ENCODE measurements at regions not wholly inside any gene's neighbourhood (a gene's known extent, or its start where the extent isn't known, plus 50 kb on each side); places are given as distances from the start of the nearest gene placed in this dataset.

DNA sequence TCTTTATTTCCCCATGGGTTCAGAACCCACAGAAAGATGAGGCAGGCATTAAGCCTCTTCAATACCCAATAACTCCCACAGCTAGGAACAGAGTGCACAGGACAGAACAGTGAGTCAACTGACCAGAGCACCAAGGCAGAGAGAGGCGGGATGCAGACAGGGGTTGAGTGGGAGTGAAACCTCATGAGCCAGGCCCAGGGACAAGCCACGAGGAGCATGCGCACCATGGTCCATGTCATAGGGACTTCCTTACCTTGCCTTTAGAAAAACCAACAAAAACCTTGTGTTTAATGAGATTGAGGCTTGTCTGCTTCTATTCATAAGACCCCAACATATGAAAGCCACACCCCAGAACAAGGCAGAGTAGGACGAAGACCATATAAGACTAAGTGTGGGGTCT, 330.6 kb downstream of the DEPDC1B start:
- DNase-seq = no peak

DNA sequence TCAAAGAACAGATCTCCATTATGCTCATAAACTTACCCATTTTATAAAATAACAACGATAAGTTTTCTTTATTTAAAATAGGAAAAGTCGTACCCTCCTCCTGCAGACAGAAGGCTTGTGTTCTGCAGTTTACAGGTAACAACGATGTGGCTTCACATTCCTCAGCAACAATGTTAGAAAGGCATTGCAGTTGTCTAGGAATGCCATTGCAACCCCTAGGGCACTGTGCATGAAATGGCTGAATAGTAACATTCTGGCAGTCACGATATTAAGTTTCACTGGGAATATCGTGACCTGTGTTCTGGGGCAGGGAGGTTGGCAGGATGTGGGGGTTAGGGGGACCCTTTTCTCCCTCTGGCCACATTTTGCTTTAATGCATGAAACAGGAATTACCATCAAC, 331.9 kb downstream of the DEPDC1B start:
- DNase-seq = no peak

DNA sequence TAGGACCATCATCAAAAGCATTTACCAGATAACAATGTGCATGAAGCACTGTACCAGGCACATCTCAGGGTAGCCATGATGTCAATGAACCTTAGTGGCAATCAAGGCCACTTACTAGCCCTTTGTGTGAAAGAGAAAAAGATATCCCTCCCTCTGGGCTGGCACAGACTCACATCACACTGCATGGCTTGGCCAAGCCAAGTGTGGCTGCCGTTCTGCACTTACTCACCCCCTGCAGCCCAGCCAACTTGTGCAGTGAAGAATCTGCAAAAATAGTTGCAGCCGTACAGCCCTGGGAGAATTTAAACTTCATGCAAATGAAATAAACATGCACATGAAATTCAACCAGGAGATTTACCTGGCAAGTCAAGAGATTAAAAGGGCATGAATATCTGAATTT, 333.5 kb downstream of the DEPDC1B start:
- no peak for DNase-seq

DNA sequence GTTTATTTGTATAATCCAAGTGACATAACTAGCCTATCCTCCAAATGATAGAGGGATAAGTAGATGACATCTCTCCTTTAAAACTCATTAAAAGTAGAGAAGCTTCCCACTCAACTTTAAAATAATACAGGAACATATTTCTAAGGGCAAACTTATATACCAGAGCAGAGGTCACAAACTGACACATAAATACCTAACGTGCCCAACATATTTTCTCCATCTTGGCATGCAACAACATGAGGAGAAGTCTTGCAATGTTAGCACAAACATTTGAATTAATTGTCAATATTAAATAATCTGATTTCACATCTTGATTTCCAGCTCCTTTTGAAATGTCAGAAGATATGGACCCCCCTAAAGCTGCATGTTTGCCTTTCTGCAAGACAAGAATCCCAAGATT, 335.0 kb downstream of the DEPDC1B start:
- no peak for DNase-seq

DNA sequence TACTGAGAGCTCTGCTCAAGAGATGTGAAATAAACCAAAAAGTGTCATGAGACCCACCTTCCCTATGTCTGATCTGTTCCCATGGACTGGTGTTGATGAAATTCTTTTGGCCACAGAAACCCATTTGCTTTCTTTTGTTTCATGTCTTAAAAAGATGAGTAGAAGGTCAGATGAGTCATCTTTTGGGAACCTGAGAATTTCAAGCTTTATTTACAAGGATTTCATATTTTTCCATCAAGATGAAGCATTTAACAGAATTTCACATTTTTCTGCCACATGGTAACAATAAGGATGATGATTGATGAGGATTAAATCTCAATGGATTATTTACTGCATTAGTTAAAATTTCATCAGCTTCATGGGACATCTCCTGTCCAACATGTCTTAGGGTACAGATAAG, 337.8 kb downstream of the DEPDC1B start:
- DNase-seq = no peak

DNA sequence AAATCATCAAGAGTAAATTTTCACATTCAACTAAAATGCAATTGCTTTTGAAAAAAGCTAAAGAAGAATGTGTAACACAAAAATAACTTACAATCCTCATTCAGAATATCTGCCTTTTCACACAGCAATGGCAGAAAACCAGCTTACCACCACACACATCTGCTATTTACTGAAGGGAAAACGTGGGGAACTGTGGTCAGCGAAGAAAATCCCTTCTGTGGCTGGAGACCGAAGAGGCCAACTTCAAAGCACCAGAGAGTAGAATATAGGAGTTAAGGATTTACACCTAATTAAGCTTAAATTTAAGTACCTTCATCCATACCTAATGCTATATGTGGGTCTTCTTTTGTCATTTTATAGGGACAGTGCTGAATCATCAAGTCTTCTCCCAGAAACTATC, 339.6 kb downstream of the DEPDC1B start:
- no peak for DNase-seq

DNA sequence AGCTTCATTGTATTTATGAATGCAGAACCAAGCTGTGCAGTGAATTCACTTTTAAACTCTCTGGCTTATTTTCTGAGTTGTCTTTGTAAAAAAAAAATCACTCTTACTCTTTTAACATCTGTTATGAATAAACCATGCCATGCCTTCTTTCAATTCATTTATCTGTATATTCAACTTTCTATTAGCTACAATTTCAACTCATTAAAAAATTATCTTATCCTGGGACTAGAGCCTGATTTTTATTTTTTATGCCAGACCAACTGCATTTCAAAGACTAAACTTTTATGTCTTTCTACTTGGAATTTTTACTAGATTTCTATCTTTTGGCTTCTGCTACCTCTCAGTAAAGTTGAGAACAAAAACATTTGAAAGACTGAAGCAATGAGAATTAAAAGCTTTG, 342.7 kb downstream of the DEPDC1B start:
- DNase-seq = no peak

DNA sequence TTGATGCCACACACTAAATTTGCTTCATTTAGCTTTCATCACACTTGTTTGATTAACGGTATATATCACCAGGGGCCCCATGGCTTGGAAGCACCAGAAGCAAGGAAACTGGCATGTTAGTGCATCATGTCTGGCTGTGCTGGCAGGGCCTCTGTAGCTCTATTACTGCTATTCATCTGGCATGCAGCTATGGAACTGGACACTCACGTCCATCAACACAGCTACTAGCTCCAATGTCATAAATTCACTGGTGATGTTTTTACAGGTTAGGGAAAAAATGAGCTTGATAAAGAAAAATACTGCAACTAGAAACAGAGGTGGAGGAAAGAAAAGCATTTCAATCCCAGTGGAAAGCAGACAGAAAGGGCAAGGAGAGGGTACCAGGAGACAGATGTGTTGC, 343.2 kb downstream of the DEPDC1B start:
- DNase-seq = no peak

DNA sequence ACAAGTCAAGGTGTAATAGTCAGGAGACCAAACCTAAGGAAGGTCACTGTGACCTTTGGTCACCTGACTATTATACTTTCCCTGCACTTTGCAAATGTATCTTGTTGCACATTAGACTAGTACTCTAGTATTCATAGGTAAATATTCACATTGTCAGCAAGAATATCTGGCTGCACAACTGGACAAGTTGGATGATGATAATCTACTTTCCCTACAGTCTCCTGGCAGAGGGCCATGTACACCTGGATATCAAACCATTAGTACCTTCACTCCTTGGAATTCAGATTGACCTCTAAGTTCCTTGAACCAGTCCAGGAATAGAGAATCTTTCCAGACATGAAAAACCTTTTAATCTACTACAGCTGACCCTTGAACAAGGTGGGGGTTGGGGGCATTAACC, 344.8 kb downstream of the DEPDC1B start:
- DNase-seq = no peak

DNA sequence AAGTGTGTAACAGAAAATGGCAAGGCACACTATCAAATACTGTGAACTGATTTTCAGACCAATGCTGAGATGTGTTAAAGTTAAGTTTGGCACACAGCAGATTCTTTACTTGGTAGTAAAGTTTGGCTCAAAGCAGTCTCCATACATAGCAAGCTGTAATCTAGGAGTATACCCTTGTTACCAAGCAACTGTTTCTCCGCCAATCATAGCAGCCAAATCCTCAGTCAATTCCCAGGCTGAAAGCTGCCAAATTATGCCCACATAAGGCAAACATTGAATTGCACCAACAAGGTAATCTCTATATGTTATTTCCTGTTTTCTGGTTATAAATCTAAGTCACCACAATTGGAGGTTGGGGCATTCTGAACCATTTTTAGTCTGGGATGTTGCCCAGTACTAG, 345.7 kb downstream of the DEPDC1B start:
- DNase-seq = no peak

DNA sequence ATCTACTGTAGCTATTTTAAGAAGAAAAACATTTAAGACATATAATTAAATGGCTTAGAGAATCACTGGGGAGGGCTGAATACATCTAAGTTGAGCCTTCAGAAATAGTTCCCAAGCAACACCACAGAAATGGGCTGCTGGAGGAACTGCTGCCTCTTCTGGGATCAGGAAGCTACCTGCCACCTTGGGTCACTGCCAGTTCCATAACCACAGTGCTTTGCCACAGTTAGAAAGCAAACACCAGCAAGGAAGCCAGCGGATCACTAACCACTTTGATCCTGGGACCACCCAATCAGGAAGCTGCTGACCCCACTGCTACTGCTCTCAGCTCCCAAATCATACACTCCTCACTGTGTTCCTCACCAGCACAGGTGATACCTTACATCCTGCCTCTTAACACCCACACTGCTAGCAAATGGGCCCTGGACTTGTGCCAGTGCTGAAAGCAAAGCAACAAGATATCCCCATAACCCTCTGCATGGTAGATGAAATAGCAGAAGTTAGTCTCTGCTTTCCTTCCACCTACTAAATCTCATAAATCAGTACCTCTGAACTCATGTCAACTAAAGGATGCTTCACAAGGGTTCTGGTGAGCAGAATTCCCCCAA, 346.9 kb downstream of the DEPDC1B start:
- no peak for DNase-seq

DNA sequence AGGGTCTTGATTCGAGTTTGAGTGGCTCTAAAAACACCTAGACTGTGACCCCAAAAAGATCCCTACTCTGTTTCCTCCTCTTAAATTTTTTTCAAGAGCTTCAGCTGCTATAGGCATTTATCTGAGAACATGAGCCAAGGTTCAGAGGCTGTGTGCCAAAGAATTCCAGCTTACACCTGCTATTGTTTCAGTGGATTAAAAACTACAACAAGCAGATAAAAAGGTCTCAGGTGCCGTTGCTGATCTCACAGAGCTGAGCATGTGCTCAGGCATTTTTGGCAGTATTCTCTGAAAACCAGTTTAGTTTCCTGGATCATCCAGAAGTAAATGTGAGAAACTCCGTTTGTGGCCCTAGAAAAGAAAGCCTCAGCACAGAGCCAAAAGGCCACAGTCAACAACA, 349.2 kb downstream of the DEPDC1B start:
- no peak for DNase-seq

DNA sequence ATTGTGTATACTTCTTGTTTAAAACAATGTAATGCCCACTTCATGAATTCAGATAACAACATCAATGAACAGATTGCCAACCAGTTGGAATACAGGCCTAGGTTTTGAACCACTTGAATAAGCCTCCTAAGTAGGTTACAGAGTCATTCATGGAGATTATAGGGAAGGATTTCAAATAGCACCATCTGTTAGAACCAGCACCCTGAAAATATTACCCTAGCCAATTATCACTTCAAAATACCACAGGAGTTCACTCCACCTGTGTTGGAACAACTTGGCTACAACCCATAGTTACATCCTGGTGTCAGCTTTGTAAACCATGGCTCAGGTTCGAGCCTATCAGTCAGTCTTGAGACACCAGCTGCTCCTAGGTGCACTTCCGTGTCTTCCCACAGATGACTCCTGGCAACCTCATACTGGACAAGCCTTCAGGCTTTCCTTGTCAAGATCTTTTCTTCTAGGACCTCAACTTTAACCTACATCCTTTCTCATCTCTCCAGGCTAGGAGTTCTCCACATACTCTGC, 350.0 kb downstream of the DEPDC1B start:
- DNase-seq = no peak

DNA sequence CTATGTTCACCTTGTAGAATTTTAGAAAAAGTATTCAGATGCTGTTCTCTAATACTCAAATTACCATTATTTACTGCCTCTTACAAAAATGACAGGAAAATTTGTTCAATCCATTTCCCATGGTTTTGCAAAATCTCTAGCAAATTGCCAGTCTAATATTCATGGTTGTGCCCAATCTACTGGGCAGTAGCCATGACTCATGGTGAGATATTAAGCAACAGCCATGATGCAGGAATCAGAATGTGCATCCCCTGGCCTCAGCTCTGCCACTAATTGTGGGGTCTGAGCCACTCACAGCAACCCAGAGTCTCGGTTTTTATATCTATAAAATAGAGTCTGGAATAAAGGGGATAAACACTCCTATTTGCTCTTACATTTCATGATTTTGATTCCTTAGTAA, 353.6 kb downstream of the DEPDC1B start:
- no peak for DNase-seq

DNA sequence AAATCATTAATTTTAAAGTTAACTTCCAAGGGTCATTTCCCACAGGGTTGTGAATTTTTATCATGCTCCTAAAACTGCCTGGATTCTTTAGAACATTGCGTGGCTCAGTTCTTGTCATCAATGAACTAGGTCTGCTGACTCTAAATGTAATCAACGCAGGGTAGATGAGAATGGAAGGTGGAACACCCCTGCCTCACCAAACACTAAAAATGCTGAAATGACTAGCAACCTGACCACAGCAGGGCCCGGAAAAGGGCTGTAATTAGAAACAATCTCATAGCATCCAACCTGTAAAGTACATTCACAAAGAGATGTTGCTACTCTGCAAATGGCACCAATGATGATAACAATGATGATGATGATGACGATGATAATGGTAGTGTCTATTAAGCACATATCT, 356.9 kb downstream of the DEPDC1B start:
- DNase-seq = no peak

DNA sequence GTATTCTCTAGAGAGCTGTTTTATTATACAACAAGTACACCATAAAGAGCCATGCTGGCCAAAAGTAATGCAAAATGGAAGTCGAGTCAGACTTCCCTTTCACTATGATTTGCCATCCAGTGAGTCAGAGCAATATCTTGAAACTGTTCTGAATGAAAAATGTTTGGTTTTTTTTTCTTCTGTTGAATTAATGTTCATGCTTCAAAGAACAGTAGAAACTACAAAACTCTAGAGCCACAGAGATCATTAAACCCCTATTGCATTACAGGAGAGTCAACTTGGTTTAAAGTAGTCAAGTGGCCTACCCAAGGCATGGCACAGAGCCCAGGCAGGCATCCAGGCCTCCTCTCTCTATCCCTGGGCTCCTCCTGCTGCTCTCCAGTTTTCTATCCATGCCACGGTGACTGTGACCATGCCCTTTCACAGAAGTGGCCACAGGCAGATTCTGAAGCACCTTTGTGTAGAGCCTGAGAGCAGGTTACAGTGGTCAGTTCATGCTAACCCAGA, 358.9 kb downstream of the DEPDC1B start:
- no peak for DNase-seq

DNA sequence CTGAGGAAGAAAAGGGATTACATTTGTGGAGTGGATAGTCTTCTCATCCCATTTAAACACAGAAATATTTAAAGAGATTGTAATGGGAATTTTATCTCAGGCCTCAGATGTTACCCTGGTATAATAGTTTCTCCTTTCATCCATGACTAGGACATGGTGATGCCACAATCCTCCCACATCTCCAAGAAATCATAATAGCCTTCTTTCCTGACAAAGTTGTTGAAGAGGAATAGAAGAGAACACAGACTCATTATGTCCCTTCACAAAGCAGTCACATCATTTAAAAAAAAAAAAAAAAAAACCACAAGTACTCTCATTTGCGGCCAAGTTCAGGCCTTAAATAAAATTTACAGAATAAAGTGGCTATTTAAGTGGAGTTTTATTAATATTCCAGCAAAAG, 359.6 kb downstream of the DEPDC1B start:
- DNase-seq = no peak

DNA sequence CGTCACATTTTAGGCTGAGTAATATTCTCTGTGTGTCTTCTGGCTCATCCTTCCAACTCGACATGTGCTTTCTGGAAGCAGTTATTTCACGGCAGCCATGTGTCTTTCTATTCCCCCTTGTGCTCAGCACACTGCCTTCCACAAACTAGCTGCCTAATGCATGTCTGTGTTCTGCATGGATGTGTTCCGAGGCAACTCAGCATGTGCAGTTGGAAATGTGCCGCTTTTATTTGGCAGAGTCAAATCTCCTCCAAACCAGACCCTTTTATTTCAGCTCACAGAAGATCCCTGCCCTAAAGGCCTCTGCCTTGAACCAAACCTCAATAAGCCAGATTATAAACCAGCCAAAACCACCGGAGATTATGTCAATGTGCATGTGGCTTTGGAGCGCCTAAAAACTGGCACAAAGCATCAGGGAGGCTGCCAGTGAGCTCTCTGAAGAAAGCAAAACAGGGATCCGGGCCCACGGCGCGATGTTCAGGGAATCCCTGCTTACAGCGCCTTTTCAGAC, 360.2 kb downstream of the DEPDC1B start:
- DNase-seq = no peak

DNA sequence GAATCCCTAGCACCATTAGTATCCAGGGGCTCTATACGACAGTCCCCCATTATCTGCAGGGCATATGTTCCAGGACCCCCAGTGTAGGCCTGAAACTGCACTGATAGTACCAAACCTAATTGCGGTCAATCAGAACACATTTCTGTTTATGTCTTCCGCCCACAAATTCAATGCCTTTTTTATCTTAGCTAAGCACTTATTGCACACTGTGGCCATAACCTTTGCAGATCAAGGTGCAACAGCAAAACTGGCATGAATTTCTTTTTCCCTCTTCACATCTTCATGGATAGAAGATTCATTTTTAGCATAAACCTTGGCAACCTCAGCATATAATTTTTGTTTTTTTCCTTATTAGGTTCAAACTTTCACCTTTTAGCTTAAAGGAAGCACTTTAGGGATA, 361.1 kb downstream of the DEPDC1B start:
- DNase-seq = no peak

DNA sequence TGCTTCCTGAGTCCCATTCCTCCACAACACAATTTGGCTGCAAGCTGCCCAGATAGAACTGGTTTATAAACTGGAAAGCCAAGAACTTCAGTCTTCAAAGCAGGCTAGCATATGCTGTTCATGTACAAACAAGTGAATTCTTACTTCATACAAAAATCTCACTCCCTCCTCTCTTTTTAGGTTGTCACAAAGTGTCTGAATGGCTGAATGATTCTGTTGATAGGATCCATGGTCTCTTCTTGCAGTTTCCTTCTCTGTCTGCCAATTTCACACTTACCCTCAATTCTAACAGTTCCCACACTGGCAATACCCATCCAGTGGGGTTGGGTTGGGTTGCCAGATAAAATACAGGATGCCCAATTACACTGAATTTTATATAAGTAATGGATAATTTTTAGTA, 363.5 kb downstream of the DEPDC1B start:
- no peak for DNase-seq

DNA sequence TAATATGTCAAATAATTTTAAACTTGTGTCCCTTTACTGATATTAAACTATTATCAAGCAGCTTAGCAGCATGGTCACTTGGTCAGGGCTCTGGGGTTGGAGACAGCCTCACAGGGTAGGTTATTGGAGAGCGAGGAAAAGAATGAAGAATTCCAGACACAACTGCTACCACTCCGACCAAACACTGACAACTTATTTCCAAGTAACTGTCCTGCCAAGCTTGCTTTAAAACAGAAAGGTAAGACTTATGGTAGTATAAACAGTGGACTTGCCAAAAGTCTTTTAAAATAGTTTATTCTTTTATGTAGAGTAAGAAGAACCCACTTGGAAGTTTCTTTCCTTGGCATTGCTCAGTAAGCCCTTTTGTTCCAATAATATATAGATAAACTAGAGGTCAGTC, 364.1 kb downstream of the DEPDC1B start:
- no peak for DNase-seq

DNA sequence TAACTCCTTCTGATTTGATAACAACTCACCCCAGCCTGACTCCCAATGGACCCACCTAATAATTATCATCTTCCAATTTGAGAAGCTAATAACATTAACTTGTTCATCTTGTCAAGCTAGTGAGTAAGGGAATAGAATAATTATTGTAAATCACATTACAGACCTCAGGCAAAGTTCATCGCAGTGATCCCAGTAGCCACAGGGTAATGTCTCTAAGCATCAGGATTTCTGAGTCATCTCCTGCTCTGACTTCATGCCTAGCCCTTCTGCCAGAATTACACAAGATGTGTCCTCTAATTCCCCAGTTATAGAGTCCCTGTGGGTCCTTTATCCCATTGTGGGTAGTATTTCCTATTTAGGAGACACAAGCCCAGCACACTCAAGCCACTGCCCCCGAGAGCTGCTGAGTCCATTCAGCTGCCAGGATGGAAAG, 365.7 kb downstream of the DEPDC1B start:
- no peak for DNase-seq

DNA sequence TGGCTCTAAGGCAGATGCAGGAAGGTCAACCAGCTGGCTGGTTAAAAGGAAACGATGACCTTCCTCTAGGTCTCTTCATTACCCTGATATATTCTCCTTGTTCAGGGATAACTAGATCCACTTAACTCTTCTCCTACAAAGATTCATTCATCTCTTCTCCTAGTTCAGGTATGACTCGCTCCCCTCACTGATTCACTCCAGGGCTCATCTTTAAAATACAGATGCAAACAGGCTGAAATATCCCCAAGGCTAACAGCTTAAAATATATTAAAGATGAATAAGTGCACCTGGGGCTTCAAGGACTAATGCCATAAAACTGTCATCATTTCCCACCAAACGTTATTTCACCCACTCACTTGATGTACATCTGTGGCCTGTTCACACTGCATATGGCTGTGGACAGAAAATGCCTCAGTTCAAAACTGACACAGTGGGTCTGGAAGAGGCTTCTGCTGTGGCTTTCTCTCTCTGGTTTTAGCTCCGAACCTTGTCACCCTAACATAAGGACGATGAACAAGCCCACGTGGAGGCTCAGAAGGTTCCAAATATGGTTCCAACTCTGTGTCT, 366.9 kb downstream of the DEPDC1B start:
- DNase-seq = no peak

DNA sequence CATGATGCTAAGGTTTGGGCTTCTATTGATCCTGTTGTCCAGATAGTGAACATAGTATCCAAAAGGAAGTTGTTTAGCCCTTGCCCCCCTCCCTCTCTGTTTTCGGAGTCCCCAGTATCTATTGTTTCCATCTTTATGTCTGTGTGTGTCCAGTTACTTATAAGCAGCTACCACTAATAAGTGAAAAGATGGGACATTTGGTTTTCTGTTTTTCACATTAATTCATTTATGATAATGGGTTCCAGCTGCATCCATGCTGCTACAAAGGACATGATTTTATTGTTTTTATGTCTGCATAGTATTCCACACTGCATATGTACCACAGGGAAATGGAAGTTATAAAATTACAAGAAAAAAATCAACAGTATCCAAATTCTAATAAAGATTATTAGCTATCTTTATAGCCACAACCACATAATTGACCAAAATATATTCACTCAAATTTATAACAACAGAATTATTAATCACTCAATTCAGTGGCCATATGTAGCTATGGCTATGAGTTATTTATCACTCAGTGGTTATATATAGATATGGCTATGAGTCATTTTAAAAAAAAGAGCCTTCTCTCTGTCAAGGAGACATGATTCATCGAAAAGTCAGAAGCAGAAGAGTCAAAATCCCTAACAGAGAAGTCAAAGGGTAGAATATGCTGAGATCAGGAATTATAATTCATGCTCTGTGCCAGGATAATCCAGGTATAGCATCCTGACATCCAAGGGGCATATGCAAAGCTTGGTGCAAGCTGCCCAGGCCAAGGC, 367.5 kb downstream of the DEPDC1B start:
- DNase-seq = no peak
